SJCRH30 (cell line): ENCODE measurements at regions not wholly inside any gene's neighbourhood (a gene's known extent, or its start where the extent isn't known, plus 50 kb on each side); places are given as distances from the start of the nearest gene placed in this dataset.
"Not testable (repeated sequence)": the region's sequence is repeated elsewhere in the genome, so short reads cannot be mapped to it uniquely, and the experiment has no call there.

Experiments
- DNase-seq, 2 experiments: peaks; one replicate each; pipeline ENCODE4 v3.0.0-alpha.2; 2015 to 2020
- H3K27ac ChIP-seq: fragments of 250-450 bp; sonication (Bioruptor Pico); 2 replicates; pipeline ENCODE4 v1.5.1; 2020; ENCODE audit warnings: mild to moderate bottlenecking, moderate library complexity
- H3K27me3 ChIP-seq: fragments of 250-450 bp; sonication (Bioruptor Pico); 2 replicates; pipeline ENCODE4 v1.5.1; 2020; ENCODE audit warnings: mild to moderate bottlenecking, moderate library complexity
- H3K36me3 ChIP-seq: fragments of 250-450 bp; sonication (Bioruptor Pico); 2 replicates; pipeline ENCODE4 v1.5.1; 2020; ENCODE audit warnings: mild to moderate bottlenecking, moderate library complexity
- H3K4me1 ChIP-seq: fragments of 250-450 bp; sonication (Bioruptor Pico); 2 replicates; pipeline ENCODE4 v1.5.1; 2020; ENCODE audit warnings: mild to moderate bottlenecking, moderate library complexity
- H3K4me3 ChIP-seq: fragments of 250-450 bp; sonication (Bioruptor Pico); 2 replicates; pipeline ENCODE4 v1.5.1; 2020; ENCODE audit warnings: mild to moderate bottlenecking, moderate library complexity
- H3K9me3 ChIP-seq: fragments of 250-450 bp; sonication (Bioruptor Pico); replicated peaks from 2 replicates; pipeline ENCODE4 v1.5.1; 2020; ENCODE audit warnings: mild to moderate bottlenecking, moderate library complexity

DNA sequence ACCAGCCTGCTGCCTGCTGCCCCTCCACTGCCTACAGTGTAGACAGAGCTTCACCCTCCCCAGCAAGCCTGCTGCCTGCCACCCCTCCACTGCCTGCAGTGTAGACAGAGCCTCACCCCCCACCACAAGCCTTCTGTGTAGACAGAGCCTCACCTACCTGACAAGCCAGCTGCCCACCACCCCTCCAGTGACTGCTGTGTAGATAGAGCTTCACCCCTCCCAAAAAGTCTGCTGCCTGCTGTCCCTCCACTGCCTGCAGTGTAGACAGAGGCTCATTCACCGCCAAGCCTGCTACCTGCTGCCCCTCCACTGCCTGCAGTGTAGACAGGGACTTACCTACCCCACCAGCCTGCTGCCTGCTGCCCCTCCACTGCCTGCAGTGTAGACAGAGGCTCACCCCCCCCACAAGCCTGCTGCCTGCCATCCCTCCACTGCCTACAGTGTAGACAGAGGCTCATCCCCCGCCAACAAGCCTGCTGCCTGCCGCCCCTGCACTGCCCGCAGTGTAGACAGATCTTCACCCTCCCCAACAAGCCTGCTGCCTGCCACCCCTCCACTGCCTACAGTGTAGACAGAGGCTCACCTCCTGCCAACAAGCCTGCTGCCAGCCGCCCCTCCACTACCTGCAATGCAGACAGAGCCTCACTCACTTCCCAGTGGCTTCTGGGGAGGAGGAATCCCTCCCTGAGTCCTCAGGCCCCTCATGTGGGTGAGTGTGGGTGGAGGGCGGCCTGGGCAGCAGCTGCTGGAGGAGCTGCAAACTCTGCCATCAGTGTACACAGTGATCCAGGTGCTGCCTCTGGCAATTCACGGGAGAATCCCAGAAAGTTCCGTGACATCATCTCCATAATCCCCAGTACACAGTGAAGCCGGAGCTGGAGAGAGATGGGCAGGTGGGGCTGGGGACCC, 140.9 kb downstream of the DLL1 start:
- Histone ChIP-seq H3K36me3 (no peaks in the 10 kb centered on the region), H3K27me3 (peaks cover 7% of the 10 kb centered on the region; the same call in 1 of the 2 replicates), H3K4me1 (peaks cover 9% of the 10 kb centered on the region), H3K4me3 (no peak overlapping the region), H3K27ac (no peak overlapping the region), H3K9me3 (no peaks in the 10 kb centered on the region)
- no peak for DNase-seq

DNA sequence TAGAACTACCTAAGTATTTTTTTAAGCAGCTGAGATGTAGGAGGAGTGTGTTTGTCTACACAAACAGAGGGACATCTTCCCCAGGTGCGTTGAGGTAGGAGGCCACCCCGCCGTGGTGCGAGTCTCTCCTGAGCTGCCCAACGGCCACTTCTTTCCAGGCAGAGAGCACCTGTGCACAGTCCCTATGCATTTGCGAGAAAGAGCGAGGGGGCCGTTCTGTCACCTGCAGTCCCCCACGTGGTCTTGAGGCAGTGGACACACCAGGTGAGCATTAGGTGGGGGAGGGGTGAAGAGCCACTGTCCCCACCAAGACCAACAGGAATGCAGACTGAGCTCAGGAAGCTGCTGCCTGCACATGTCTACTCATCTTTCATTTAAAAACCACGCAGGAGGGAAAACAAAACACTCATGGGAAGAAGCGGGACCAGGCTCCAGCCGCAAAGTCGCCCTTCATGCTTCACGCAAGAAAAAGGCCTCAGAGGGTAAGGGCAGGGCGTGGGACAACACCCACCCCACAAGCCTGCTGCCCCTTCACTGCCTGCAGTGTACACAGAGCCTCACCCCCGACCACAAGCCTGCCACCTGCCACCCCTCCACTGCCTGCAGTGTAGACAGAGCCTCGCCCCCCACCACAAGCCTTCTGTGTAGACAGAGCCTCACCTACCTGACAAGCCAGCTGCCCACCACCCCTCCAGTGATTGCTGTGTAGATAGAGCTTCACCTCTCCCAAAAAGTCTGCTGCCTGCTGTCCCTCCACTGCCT, 142.0 kb downstream of the DLL1 start:
- Histone ChIP-seq H3K4me1 (peaks cover 9% of the 10 kb centered on the region), H3K27ac (no peak overlapping the region), H3K4me3 (no peak overlapping the region), H3K9me3 (no peaks in the 10 kb centered on the region), H3K36me3 (no peaks in the 10 kb centered on the region), H3K27me3 (peaks cover 7% of the 10 kb centered on the region; the same call in 1 of the 2 replicates)
- no peak for DNase-seq

DNA sequence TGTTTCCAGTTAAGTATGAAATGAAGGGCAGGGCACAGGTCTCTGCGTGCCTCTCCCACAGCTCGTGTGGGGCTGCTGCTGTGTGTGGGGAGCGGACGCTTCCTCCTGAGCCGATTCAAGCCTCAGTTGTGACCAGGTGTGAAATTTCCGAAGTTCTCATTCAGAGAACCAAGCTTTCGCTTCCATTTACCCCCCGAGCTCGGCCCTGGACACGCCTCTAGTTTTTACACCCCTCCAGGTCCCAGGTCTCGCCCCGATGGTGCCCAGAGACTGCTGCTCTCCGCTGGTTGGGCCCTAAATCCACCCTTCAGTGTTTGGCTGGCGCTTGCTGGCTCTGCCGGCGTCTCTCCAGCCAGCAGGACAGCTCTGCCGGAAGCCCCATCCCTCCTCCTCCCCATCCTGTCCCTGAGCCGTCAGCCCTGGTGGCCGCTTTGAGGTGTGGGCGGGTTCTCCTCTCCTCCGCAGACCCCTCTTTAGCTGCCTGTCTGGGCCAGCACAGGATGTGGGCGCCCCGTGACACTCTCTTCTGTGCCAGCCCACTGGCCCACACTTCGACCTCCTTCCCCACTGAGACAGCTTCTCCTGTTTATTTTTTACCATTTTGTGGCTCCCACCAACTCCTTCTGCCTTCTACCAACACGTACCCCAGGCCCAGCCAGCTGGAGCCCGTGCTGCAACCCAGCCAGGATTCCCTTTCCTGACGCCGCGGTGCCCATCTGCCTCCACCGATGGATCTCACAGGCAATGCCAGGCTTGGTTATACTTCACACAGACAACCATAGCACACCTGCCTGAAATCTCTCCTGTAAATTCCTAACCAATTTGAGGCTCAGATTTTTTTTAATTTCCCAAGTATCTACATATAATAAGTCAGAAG, 142.8 kb downstream of the DLL1 start:
- no peak for DNase-seq
- Histone ChIP-seq H3K27ac (no peak overlapping the region), H3K4me3 (no peak overlapping the region), H3K27me3 (peaks cover 7% of the 10 kb centered on the region; the same call in 1 of the 2 replicates), H3K9me3 (no peaks in the 10 kb centered on the region), H3K36me3 (no peaks in the 10 kb centered on the region), H3K4me1 (peaks cover 7% of the 10 kb centered on the region)

DNA sequence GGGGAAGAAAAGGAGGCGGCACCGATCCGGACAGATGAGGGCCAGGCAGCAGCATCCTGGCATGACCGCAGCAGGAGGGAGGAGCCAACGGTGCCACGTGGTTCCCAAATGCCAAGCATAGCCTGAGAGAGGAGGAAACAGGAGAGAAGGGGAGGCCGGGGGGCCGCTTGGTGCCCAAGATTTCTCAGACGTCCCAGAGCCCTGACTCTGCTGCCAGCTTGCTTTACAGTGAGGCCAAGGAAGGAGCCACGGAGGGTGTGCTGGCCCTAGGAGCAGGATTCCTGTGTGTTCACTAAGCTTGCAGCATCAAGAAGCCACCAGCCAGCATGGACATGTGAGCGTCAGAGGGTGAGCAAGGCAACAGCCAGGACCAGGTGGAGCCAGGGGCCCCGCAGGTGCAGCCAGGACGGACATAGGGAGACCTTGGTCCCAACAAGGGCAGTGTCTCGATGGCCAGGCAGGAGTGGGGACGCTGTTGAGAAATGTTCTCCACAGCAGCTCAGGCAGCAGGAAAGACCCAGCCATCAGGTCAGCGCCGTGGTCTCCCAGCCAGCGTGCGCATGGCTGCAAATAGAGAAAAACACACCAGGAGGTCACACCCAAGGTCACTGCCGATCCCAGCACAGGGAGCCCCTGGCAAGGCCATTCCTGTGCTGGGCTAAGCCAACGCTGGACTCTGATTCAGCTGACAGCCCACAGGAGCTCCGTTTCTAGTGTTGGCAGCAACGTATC, 143.7 kb downstream of the DLL1 start:
- Histone ChIP-seq H3K9me3 (no peaks in the 10 kb centered on the region), H3K4me3 (no peak overlapping the region), H3K27ac (no peak overlapping the region), H3K36me3 (no peaks in the 10 kb centered on the region), H3K4me1 (no peaks in the 10 kb centered on the region; the same call in 1 of the 2 replicates), H3K27me3 (peaks cover 3% of the 10 kb centered on the region; the same call in 1 of the 2 replicates)
- DNase-seq, result no peak

DNA sequence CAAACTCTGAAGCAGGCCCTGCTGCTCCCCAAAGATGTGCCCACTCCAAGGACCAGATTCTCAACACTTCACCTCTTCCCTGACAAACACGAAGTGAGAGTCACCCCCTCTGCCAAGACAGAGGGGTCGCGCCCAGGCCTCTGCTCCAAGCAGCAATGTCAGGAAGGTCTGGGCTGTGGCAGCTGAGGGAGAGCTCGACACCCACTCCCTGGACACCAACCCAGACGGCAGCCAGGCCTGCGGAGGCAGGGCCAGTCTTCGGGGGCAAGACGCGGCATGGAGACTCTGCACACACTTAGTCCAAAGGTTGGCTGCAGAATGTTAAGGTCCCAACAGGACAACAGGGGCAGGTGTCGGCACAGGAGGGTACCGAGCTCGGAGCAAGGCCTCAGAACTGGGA, 144.2 kb downstream of the DLL1 start:
- H3K4me3 ChIP-seq, result no peak overlapping the region
- no peaks in the 10 kb centered on the region for H3K27me3 ChIP-seq
- no peaks in the 10 kb centered on the region for H3K4me1 ChIP-seq
- no peak overlapping the region for H3K27ac ChIP-seq
- DNase-seq, result no peak
- H3K36me3 ChIP-seq, result no peaks in the 10 kb centered on the region
- no peaks in the 10 kb centered on the region for H3K9me3 ChIP-seq

DNA sequence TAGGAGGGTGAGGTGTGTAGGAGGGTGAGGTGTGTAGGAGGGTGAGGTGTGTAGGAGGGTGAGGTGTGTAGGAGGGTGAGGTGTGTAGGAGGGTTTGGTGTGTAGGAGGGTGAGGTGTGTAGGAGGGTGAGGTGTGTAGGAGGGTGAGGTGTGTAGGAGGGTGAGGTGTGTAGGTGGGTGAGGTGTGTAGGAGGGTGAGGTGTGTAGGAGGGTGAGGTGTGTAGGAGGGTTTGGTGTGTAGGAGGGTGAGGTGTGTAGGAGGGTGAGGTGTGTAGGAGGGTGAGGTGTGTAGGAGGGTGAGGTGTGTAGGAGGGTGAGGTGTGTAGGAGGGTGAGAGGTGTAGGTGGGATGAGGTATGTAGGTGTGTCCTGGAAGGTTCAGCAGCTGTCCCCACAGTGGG, 144.7 kb downstream of the DLL1 start:
- DNase-seq, H3K9me3 ChIP-seq, H3K27me3 ChIP-seq, H3K4me1 ChIP-seq, H3K36me3 ChIP-seq, H3K4me3 ChIP-seq, H3K27ac ChIP-seq: not testable (repeated sequence)

DNA sequence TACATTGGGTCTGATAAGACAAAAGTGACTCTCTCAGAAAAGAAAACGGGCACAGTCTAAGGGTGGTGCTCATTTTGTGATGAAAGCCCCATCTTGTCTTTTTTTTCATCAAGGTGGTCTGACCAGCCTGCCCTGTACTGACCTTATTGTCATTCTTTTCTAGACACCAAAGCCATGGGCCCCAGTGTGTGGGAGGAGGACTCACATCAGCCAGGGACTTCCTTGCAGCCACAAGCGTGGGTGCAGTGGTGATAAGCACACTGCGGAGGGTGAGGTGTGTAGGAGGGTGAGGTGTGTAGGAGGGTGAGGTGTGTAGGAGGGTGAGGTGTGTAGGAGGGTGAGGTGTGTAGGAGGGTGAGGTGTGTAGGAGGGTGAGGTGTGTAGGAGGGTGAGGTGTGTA, 145.2 kb downstream of the DLL1 start:
- H3K9me3 ChIP-seq, H3K36me3 ChIP-seq, H3K4me3 ChIP-seq, H3K4me1 ChIP-seq, DNase-seq, H3K27me3 ChIP-seq, H3K27ac ChIP-seq: not testable (repeated sequence)

DNA sequence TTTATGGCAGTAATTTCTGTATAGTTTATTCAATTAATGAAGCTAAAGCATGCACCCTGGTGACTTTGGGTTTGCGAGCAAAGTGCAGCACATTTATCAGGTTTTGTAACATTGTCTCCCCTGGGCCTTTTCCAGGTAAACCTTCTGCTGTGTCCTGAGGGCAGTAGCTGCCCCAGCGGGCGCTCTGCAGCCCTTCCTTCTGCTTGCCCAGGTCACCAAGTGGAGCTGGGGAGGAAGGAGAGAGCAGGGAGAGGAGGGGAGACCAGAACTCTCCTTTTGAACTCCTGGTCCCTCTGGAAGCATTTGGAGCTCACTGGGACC, 145.6 kb downstream of the DLL1 start:
- Histone ChIP-seq H3K4me3 (no peak overlapping the region), H3K27me3 (no peaks in the 10 kb centered on the region), H3K27ac (no peak overlapping the region), H3K36me3 (no peaks in the 10 kb centered on the region), H3K4me1 (no peaks in the 10 kb centered on the region), H3K9me3 (no peaks in the 10 kb centered on the region)
- no peak for DNase-seq

DNA sequence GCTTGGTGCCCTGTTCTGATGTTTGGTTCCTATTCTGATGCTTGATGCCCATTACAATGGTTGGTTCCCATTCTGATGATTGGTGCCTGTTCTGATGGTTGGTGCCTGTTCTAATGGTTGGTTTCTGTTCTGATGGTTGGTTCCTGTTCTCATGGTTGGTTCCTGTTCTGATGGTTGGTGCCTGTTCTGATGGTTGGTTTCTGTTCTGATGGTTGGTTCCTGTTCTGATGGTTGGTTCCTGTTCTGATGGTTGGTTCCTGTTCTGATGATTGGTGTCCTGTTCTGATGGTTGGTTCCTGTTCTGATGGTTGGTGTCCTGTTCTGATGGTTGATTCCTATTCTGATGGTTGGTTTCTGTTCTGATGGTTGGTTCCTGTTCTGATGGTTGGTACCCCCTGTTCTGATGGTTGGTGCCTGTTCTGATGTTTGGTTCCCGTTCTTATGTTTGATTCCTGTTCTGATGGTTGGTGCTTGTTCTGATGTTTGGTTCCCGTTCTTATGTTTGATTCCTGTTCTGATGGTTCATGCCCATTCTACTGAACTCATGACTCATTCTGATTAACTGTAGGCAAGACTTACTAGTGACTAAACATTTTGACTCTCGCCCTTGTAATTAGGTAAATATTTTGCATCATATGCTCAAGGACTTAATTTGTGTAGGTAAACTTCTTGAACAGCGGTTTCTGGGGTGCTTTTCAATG, 146.2 kb downstream of the DLL1 start:
- Histone ChIP-seq H3K4me1 (no peaks in the 10 kb centered on the region), H3K27ac (no peak overlapping the region), H3K4me3 (no peak overlapping the region), H3K36me3 (no peaks in the 10 kb centered on the region), H3K9me3 (no peaks in the 10 kb centered on the region), H3K27me3 (no peaks in the 10 kb centered on the region)
- DNase-seq, result no peak

DNA sequence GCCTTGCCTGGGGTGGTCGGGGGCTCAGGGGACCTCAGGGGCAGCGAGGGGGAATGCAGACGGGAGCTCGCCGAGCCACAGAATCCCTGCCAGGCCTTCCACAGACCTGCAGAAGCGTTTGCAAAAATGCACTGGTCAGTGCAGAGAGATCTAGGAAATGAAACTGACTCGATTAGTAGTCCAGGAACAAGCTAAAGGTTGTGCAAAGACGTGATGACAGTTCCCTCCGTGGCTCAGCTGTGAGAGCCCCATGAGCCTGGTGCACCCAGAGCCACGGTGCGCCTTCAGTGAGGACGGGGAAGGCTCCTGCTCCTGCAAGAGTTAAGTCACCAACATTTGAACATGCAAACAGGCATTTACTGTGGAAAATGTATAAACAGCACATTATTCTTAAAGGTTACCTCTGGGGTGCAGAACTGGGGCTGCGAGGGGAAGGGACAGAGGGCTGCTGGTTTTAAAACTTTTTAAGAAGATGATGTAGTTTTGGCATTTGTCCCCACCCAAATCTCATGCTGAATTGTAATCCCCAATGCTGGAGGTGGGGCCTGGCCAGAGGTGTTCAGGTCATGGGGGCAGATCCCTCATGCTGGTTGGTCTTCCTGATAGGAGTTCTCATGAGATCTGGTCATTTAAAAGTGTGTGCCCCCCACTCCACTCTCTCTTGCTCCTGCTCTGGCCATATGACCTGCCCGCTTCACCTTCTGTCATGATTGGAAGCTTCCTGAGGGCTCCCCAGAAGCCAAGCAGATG, 147.3 kb downstream of the DLL1 start:
- Histone ChIP-seq H3K36me3 (no peaks in the 10 kb centered on the region), H3K9me3 (no peaks in the 10 kb centered on the region), H3K4me1 (no peaks in the 10 kb centered on the region), H3K4me3 (no peak overlapping the region), H3K27me3 (no peaks in the 10 kb centered on the region), H3K27ac (no peak overlapping the region)
- no peak for DNase-seq

DNA sequence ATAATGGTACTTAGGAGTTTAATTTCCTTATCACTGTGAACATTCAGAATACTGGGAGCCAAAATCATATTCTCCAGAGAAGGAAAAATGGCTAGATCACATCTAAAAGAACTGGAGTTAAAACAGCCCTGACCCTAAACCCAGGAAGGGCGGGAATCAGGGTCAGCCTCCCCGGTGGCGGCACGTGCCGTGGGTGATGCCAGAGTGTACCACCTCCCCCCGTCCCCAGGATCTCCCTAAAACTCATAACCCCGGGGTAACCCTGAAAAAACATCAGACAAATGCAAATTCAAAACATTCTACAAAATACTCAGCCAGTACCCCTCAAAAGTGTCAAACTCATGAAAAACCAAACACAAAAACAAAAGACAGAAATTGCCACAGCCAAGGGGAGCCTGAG, 148.3 kb downstream of the DLL1 start:
- no peak for DNase-seq
- no peaks in the 10 kb centered on the region for H3K27me3 ChIP-seq
- H3K4me1 ChIP-seq, result no peaks in the 10 kb centered on the region
- H3K9me3 ChIP-seq, result no peaks in the 10 kb centered on the region
- H3K36me3 ChIP-seq, result no peaks in the 10 kb centered on the region
- no peak overlapping the region for H3K4me3 ChIP-seq
- H3K27ac ChIP-seq, result no peak overlapping the region

DNA sequence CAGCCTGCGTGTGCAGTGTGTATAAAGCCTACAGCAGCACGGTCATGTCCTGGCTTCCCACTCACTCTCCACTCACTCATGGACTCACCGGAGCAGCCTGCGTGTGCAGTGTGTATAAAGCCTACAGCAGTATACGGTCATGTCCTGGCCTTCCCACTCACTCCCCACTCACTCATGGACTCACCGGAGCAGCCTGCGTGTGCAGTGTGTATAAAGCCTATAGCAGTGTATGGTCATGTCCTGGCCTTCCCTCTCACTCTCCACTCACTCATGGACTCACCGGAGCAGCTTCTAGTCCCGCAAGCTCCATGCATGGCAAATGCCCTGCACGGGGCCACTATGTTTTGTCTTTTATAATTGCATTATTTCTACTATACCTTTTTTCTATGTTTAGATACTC, 149.8 kb downstream of the DLL1 start:
- not testable (repeated sequence) for H3K36me3 ChIP-seq, H3K9me3 ChIP-seq, H3K27ac ChIP-seq, DNase-seq, H3K4me3 ChIP-seq, H3K27me3 ChIP-seq, H3K4me1 ChIP-seq

DNA sequence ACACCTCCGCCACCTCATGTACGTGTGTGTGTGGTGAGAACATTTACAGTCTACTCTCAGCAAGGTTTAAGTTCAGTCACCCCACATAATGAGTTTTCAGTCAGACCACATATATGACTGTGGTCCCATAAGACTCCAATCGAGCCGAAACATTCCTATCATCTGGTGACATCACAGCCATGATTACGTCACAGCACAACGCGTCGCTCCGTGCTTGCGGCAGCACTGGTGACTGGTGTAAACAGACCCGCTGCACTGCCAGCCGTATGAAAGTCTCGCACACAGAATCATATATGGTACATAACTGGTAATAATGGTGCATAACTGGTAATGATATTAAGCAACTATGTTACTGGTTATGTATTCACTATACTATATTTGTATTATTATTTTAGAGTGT, 150.7 kb downstream of the DLL1 start:
- Histone ChIP-seq H3K27me3 (no peaks in the 10 kb centered on the region), H3K4me3 (no peak overlapping the region), H3K9me3 (no peaks in the 10 kb centered on the region), H3K4me1 (no peaks in the 10 kb centered on the region), H3K27ac (no peak overlapping the region), H3K36me3 (no peaks in the 10 kb centered on the region)
- no peak for DNase-seq
